ENCODE measurements at regions not wholly inside any gene's neighbourhood (a gene's known extent, or its start where the extent isn't known, plus 50 kb on each side); places are given as distances from the start of the nearest gene placed in this dataset.

DNA sequence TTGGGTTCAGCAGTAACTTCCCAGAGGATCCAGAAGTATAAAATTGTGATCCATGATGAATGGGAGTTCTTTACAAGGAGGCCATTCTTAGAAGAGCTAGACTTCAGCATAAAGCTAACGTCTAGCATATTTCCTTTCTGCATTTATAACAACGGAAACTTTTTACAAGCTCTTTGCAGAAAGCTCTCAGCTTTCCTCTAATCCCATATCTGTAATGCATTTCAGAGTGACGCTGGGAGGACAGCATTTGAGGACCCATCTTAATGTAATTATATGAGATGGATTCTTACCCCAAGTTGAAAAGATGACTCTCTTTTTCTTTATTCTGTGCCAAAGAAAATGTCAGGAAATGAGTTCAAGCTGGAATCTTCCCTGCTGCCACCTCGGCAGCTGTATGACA is 132.0 kb upstream of the CACHD1 start:
- TF ChIP-seq CTCF (IDR thresholded peaks at IDR 0.05), result no peak
- DNase-seq, result no peak
- intact Hi-C loops (cut with DNase I; ENCODE audit: low total_unique reads), result no loop called here
- no peak overlapping the region for H3K4me3 ChIP-seq
- no peaks in the 10 kb centered on the region for H3K4me1 ChIP-seq
- no peaks in the 10 kb centered on the region for H3K9me3 ChIP-seq
- H3K36me3 ChIP-seq, result no peaks in the 10 kb centered on the region
- H3K27me3 ChIP-seq, result no peaks in the 10 kb centered on the region
- H3K27ac ChIP-seq, result no peak overlapping the region

- Histone ChIP-seq H3K27ac (no peak overlapping the region), H3K9me3 (no peaks in the 10 kb centered on the region), H3K36me3 (no peaks in the 10 kb centered on the region), H3K27me3 (no peaks in the 10 kb centered on the region), H3K4me3 (no peak overlapping the region), H3K4me1 (no peaks in the 10 kb centered on the region)
- DNase-seq, result no peak
- TF ChIP-seq CTCF (IDR thresholded peaks at IDR 0.05), result no peak
- intact Hi-C loops (cut with DNase I; ENCODE audit: low total_unique reads), result no loop called here
These were observed 129.6 kb upstream of the CACHD1 start for GRCh38 chr1:64340361-64340760.

DNA sequence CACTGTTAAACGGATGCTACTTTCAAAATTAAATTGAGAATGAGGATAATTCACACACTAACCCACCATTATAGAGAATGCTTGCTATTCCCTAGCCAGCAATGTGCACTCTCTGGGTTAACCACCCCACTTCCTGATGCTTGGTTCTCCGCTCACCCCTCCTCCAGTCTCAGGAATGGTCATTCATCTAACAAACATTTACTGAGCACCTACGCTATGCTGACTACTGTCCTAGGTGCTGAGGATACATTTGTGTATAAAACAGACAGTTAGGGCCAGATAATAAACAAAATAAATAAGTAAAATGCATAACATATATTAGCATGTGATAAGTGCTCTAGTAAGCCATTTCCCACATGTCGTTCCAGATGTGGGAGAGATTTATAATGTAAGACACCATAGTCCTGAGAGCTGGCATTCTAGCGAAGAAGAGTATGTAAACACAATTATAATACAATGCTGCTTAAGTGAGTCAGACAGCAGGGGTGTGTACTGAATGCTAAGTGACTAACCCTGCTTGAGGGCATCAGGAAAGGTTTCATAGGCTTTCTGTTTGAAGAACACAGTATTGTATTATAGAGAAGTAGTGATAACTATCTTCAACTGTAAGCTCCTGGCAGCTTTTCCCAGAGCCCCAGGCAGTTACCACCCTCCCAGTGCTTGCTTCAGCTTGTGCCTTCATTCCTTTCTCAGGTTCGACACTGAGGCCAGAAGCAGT is 126.7 kb upstream of the CACHD1 start:
- Histone ChIP-seq H3K27me3 (no peaks in the 10 kb centered on the region), H3K27ac (no peak overlapping the region), H3K4me1 (no peaks in the 10 kb centered on the region), H3K9me3 (no peaks in the 10 kb centered on the region), H3K36me3 (no peaks in the 10 kb centered on the region), H3K4me3 (no peak overlapping the region)
- no peak for TF ChIP-seq CTCF (IDR thresholded peaks at IDR 0.05)
- intact Hi-C loops (cut with DNase I; ENCODE audit: low total_unique reads), result no loop called here
- DNase-seq, result no peak

DNA sequence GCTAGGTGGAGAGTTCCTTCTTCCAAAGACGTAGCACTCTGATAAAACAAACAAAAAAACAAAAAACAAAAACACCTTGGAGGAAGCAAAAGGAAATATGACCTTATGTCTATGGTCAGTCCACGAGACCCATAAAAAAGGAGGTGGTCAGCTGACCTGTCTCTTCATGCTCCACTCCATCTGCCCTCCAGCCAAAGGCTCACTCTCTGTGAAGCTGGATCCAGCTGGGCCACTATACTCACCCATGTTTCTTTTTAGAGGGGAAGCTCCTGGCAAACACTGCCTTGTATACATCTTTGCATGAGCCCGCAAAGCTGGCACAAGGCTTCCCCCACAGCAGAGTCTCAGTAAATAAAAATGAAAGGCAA is 126.1 kb upstream of the CACHD1 start:
- Histone ChIP-seq H3K36me3 (no peaks in the 10 kb centered on the region), H3K27me3 (no peaks in the 10 kb centered on the region), H3K27ac (no peak overlapping the region), H3K4me1 (no peaks in the 10 kb centered on the region), H3K4me3 (no peak overlapping the region), H3K9me3 (no peaks in the 10 kb centered on the region)
- intact Hi-C loops (cut with DNase I; ENCODE audit: low total_unique reads), result no loop called here
- no peak for DNase-seq
- no peak for TF ChIP-seq CTCF (IDR thresholded peaks at IDR 0.05)

GRCh38 chr1:64348270-64348960 is 121.5 kb upstream of the CACHD1 start:
- H3K27ac ChIP-seq, result no peak overlapping the region
- intact Hi-C loops (cut with DNase I; ENCODE audit: low total_unique reads), result no loop called here
- no peak for TF ChIP-seq CTCF (IDR thresholded peaks at IDR 0.05)
- H3K4me1 ChIP-seq, result no peaks in the 10 kb centered on the region
- DNase-seq, result no peak
- no peak overlapping the region for H3K4me3 ChIP-seq
- H3K9me3 ChIP-seq, result no peaks in the 10 kb centered on the region
- H3K27me3 ChIP-seq, result no peaks in the 10 kb centered on the region
- H3K36me3 ChIP-seq, result no peaks in the 10 kb centered on the region

All from tibial artery (tissue), 4 donors.